NCI-H460 (cell line): ENCODE measurements at regions not wholly inside any gene's neighbourhood (a gene's known extent, or its start where the extent isn't known, plus 50 kb on each side); places are given as distances from the start of the nearest gene placed in this dataset.
A peak's percentile ranks its signal among the peaks of the same experiment; 100 is the strongest.

Experiments
- DNase-seq: peaks from one replicate; pipeline ENCODE4 v3.0.0-alpha.2; 2016; ENCODE audit warnings: low read depth; ENCODE audit errors: extremely low read depth

GRCh38 chr12:88251798-88252197 lies 109.7 kb downstream of the TMTC3 start:
- DNase-seq, result no peak

GRCh38 chr12:88253371-88253978 lies 111.4 kb downstream of the TMTC3 start:
- DNase-seq, result no peak

GRCh38 chr12:88255224-88255623 lies 113.1 kb downstream of the TMTC3 start:
- DNase-seq, result no peak

DNA sequence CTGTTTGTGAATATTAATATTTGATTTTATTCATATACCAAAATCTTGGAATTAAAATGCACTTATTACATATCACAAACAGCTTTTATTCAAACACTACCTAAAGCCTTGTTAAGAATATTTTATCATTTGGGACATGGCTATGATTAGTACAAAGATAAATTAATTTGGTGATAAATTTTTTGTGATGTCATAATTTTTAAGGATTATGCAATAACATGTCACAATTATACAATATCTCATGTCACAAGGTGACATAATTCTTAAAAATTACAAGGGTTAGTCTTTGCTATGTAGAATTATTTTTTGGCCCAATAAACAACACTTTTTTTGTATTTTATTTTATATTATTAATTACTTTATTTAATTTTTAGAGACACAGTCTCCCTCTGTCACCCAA lies 113.7 kb downstream of the TMTC3 start:
- no peak for DNase-seq

DNA sequence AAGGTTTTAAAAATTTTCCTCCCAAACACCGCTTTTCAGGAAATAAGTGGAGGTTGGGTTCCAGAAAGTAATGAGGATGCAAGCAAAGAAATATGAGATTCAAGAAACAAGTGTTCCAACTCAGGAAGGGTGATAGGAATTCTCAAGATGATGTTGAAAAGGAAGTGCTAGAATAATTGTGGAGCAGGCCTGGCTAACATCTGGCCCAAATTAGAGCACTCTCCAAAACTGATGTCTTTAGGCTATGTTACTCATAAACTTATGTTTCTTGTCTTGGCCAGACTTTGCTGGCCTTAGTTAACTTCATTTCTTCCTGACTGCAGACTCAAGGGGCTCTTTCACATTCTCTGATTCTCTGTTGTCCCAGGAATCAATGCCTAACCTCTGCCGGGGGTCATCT lies 116.3 kb downstream of the TMTC3 start:
- DNase-seq, result no peak

GRCh38 chr12:88266806-88267360 lies 124.8 kb downstream of the TMTC3 start:
- no peak for DNase-seq

- DNase-seq, result no peak
These were observed 125.5 kb downstream of the TMTC3 start for GRCh38 chr12:88267630-88268029.

DNA sequence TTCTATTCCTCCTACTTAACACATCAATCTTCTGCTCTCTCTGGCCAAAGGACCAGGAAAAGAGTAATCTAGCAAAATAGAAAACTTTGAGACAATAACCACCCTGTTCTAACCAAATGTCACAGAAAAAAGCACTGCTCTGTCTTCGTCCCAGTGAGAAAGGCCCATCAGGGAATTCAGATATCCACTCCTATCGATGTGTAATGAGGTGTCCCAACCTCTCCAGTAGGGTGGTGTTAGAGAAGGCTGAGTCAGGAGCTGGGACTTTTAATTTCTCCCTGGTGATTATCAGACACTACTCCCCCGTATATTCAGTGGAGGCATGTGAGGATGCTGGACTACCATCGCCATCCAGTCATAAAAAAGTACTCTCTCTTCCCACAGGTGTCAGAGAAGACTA lies 130.3 kb downstream of the TMTC3 start:
- DNase-seq, result no peak

DNA sequence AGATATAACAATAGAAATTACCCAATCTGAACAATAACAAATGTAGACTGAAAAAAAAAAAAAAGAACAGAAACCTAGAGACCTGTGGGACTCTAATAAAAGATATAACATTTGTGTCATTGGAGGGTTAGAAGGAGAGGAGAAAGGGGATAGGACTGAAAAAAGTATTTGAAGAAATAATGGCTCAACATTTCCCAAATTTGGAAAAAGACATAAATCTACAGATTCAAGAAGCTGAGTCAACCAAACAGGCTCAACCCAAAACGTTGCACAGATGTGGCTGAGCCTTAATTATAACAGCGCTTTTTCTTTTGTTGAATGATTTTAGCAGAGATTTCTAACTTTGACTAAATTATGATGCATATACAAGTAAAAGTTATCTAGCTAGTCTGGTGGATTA lies 131.3 kb downstream of the TMTC3 start:
- DNase-seq, result no peak

GRCh38 chr12:88273875-88274274 lies 131.8 kb downstream of the TMTC3 start:
- DNase-seq, result no peak

GRCh38 chr12:88291498-88292131 lies 149.5 kb downstream of the TMTC3 start:
- no peak for DNase-seq

DNA sequence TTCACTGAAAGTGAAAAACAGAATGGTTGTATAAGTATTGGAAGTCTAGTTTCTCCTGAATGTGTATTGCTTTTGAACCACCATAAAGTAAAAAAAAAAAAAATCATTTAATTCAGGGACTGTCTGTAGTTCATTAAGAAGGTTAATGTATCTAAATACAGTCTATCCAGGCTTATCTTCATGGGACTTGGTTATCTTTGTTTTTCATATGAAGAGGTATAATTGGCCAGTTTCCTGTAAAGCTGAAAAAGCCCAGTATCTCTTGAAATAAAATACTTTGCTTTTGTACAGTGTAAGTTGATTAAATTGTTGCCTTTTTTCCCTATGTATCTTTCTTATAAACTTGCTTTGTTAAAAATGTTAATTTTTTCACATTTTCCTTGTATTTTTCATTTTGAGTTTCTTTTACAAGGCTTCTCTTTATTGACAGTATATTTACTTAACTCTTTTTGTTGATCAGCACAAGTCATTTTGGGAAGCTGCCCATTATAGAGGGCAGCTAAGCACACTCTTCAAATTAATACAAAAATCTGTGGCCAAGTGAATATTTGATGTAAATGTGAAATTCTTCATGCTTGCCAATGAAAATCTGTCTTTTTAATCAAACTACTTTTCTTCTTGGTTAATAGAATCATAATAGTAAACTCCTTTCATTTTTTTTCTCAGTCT lies 156.0 kb downstream of the TMTC3 start:
- no peak for DNase-seq

DNA sequence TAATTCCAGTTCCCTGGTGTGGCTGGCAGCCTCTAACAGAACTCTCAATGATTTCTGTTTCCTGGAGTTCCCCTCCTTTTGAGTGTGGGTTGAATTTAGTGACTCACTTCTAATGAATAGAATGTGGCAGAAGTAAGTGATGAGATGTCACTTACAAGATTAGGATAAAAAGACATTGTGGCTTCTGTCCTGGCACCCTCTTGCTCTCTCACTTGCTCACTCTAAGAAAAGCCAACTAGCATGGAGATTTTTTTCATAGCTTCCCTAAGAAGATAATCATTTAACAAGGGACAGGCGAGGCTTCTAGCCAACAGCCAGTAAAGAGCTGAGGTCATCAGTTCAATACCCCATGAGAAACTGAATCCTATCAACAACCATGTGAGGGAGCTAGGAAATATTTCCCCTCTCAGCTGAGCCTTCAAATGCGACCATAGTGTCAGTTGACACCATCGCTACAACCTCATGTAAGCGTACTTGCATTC lies 156.7 kb downstream of the TMTC3 start:
- DNase-seq, result peak; percentile 57

- peak; percentile 89 for DNase-seq
These were observed 157.5 kb downstream of the TMTC3 start for GRCh38 chr12:88299567-88300101.

DNA sequence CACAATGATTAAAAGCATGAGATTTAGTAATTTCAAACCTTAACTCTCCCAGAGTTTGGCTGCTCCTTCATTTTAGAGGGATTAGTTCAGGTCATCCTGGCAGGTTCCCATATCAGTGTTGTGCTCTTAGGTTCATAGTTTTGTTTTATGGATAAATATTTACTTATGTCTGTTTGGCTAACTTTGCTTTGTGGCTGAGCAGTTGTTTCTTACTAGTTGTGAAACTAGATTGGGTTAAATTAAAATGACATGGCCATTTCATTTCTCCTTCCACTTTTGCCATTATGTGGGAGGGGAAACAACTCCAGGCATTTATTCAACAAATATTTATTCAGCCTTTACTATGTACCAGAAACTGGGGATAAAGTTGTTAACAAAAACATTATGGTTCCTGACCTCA lies 158.8 kb downstream of the TMTC3 start:
- DNase-seq, result no peak

GRCh38 chr12:88303335-88303734 lies 161.2 kb downstream of the TMTC3 start:
- DNase-seq, result no peak

- no peak for DNase-seq
These were observed 163.3 kb downstream of the TMTC3 start for GRCh38 chr12:88305254-88305890.

GRCh38 chr12:88306471-88307069 lies 164.5 kb downstream of the TMTC3 start:
- no peak for DNase-seq

- DNase-seq, result no peak
These were observed 165.9 kb downstream of the TMTC3 start for GRCh38 chr12:88307961-88308360.

- no peak for DNase-seq
These were observed 166.7 kb downstream of the TMTC3 start for GRCh38 chr12:88308825-88309224.

- no peak for DNase-seq
These were observed 167.4 kb downstream of the TMTC3 start for GRCh38 chr12:88309546-88309945.
